ENCODE measurements at regions not wholly inside any gene's neighbourhood (a gene's known extent, or its start where the extent isn't known, plus 50 kb on each side); places are given as distances from the start of the nearest gene placed in this dataset.

DNA sequence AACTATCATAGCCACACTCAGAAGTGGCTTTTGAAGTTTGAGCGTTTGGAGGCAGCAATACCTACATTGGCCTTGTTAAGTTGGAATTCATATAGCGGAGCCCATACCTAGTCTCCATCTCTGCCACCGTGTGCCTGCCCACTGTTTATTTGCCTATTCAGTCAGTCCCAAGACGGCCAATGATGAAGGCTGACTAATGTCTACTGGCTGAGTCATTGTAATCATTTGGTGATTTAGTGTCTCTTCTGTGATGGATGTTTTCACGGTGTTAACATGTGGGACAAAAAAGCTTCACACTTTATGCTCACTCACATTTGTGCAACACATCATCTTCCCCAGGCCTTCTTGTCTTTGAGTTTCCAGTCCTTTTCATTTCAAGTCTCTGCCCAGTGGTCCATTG is 92.6 kb upstream of the PBX1 start:
- CTCF ChIA-PET: no interaction called here
- Histone ChIP-seq H3K4me3 (ENCODE audit: low read length) (no peak overlapping the region), H3K27ac (ENCODE audit: low read depth, low read length) (no peak overlapping the region), H3K4me1 (ENCODE audit: insufficient read depth, low read length) (no peaks in the 10 kb centered on the region), H3K36me3 (ENCODE audit: insufficient read depth, low read length) (no peaks in the 10 kb centered on the region), H3K27me3 (ENCODE audit: insufficient read depth, low read length, poor library complexity, severe bottlenecking) (no peaks in the 10 kb centered on the region), H3K9me3 (ENCODE audit: low read length) (no peaks in the 10 kb centered on the region)
- Mint-ChIP-seq H3K27ac (no peak overlapping the region), H3K4me3 (no peak overlapping the region), H3K27me3 (no peaks in the 10 kb centered on the region), H3K36me3 (no peaks in the 10 kb centered on the region), H3K9me3 (peaks cover 0 to 10% (median 6%) of the 10 kb centered on the region in 5 donors), H3K4me1 (no peaks in the 10 kb centered on the region)
- no peak for DNase-seq
- POLR2A ChIA-PET: no interaction called here

DNA sequence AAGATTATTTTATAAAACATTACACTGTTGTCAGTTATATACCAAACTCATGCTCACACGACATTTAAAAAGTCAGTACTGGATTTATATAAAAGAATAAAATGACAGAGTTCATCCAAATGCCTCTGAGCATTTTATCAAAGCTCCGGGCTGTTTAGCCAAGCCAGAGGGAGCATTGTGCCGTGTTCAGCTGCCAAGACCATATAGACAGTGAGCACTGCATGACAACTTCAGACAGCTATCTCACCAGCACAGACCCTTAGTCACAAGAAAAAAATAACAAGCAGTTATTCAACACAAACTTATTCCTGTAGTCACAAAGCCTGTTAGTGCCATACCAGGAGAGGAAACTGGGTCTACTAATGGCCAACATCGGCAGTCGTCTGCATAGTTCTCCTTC is 88.0 kb upstream of the PBX1 start:
- Mint-ChIP-seq H3K27me3 (peaks cover 0 to 2% of the 10 kb centered on the region in 2 donors), H3K9me3 (peaks cover 0 to 9% (median 4%) of the 10 kb centered on the region in 5 donors), H3K36me3 (no peaks in the 10 kb centered on the region), H3K4me1 (no peaks in the 10 kb centered on the region), H3K27ac (no peak overlapping the region), H3K4me3 (no peak overlapping the region)
- no peak overlapping the region for H3K4me3 ChIP-seq (ENCODE audit: low read length)
- H3K4me1 ChIP-seq (ENCODE audit: insufficient read depth, low read length): no peaks in the 10 kb centered on the region
- ChIA-PET CTCF (no interaction called here), POLR2A (no interaction called here)
- no peaks in the 10 kb centered on the region for H3K36me3 ChIP-seq (ENCODE audit: insufficient read depth, low read length)
- no peaks in the 10 kb centered on the region for H3K27me3 ChIP-seq (ENCODE audit: insufficient read depth, low read length, poor library complexity, severe bottlenecking)
- no peak for DNase-seq
- H3K9me3 ChIP-seq (ENCODE audit: low read length): no peaks in the 10 kb centered on the region
- no peak overlapping the region for H3K27ac ChIP-seq (ENCODE audit: low read depth, low read length)

DNA sequence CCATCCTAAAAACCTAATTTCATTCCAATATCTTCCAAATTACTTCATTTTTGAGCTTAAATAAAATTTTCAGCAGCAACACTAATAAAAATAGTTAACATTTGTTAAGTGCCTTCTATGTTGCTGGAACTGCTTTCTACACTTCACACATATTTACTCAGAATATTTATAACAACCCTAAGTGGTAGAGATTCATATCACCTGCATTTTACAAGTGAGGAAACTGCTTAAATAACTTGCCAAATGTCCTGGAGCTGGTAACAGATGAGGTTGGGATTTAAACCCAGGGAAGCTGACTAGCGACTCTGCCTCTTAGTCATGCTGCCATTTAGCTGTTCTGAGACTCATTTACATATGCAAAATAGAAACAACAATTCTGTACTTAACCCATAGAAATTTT is 86.1 kb upstream of the PBX1 start:
- no peaks in the 10 kb centered on the region for H3K4me1 Mint-ChIP-seq
- no peak for DNase-seq
- Histone ChIP-seq H3K4me1 (ENCODE audit: insufficient read depth, low read length) (no peaks in the 10 kb centered on the region), H3K9me3 (ENCODE audit: low read length) (no peaks in the 10 kb centered on the region), H3K27ac (ENCODE audit: low read depth, low read length) (no peak overlapping the region), H3K4me3 (ENCODE audit: low read length) (no peak overlapping the region), H3K36me3 (ENCODE audit: insufficient read depth, low read length) (no peaks in the 10 kb centered on the region), H3K27me3 (ENCODE audit: insufficient read depth, low read length, poor library complexity, severe bottlenecking) (no peaks in the 10 kb centered on the region)
- no peak overlapping the region for H3K27ac Mint-ChIP-seq
- CTCF ChIA-PET: no interaction called here
- peaks cover 0 to 2% of the 10 kb centered on the region in 2 donors for H3K27me3 Mint-ChIP-seq
- H3K36me3 Mint-ChIP-seq: no peaks in the 10 kb centered on the region
- H3K4me3 Mint-ChIP-seq: no peak overlapping the region
- H3K9me3 Mint-ChIP-seq: peaks cover 0 to 9% (median 3%) of the 10 kb centered on the region in 5 donors
- POLR2A ChIA-PET: no interaction called here

DNA sequence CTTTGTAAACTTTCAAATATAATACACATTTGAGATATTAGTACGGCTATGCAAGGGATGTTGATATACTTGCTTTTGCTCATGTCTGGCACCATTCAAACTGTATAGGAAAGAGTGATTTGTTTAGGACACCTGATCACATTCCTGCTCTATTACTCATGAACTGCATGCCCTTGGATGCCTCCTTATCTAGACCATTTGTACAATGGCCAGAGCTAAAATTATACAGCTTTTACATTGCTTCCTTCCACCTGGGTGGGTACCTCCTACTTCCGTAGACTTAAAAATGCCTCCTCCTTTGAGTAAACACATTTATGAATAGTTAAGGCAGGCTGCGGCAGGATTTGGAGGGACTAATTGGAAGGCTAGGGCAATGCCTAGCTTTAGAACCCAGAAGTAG is 85.4 kb upstream of the PBX1 start:
- Histone ChIP-seq H3K4me3 (ENCODE audit: low read length) (no peak overlapping the region), H3K9me3 (ENCODE audit: low read length) (no peaks in the 10 kb centered on the region), H3K4me1 (ENCODE audit: insufficient read depth, low read length) (no peaks in the 10 kb centered on the region), H3K27ac (ENCODE audit: low read depth, low read length) (no peak overlapping the region), H3K27me3 (ENCODE audit: insufficient read depth, low read length, poor library complexity, severe bottlenecking) (no peaks in the 10 kb centered on the region), H3K36me3 (ENCODE audit: insufficient read depth, low read length) (no peaks in the 10 kb centered on the region)
- H3K27me3 Mint-ChIP-seq: peaks cover 0 to 2% of the 10 kb centered on the region in 2 donors
- POLR2A ChIA-PET: no interaction called here
- H3K27ac Mint-ChIP-seq: no peak overlapping the region
- H3K4me3 Mint-ChIP-seq: no peak overlapping the region
- CTCF ChIA-PET: no interaction called here
- H3K4me1 Mint-ChIP-seq: no peaks in the 10 kb centered on the region
- no peak for DNase-seq
- no peaks in the 10 kb centered on the region for H3K36me3 Mint-ChIP-seq
- peaks cover 0 to 13% (median 3%) of the 10 kb centered on the region in 5 donors for H3K9me3 Mint-ChIP-seq

DNA sequence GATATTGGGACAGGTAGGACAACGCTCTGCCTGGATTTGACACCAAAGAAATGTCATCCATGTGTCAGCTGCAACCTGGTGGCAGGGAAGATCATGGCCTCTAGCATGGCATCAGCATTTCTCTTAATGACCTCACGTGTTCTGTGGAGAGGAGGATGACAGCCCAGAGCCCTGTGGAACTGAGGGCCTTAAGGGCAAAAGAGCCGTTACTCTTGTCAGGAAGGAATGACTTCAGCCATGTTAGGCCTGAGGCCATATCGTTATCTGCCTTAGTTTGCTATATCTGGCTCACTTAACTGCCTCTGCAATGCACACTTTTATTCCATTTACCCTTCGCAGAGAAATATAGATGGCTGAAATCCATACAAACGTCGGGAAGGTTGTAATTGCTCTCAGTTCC is 83.2 kb upstream of the PBX1 start:
- H3K4me1 ChIP-seq (ENCODE audit: insufficient read depth, low read length): no peaks in the 10 kb centered on the region
- no peaks in the 10 kb centered on the region for H3K27me3 ChIP-seq (ENCODE audit: insufficient read depth, low read length, poor library complexity, severe bottlenecking)
- Mint-ChIP-seq H3K27ac (no peak overlapping the region), H3K27me3 (peaks cover 0 to 2% of the 10 kb centered on the region in 2 donors), H3K4me3 (no peak overlapping the region), H3K4me1 (no peaks in the 10 kb centered on the region), H3K9me3 (peaks cover 0 to 9% (median 3%) of the 10 kb centered on the region in 5 donors), H3K36me3 (no peaks in the 10 kb centered on the region)
- H3K36me3 ChIP-seq (ENCODE audit: insufficient read depth, low read length): no peaks in the 10 kb centered on the region
- H3K4me3 ChIP-seq (ENCODE audit: low read length): no peak overlapping the region
- DNase-seq: no peak
- H3K27ac ChIP-seq (ENCODE audit: low read depth, low read length): no peak overlapping the region
- H3K9me3 ChIP-seq (ENCODE audit: low read length): no peaks in the 10 kb centered on the region
- ChIA-PET CTCF (no interaction called here), POLR2A (no interaction called here)

DNA sequence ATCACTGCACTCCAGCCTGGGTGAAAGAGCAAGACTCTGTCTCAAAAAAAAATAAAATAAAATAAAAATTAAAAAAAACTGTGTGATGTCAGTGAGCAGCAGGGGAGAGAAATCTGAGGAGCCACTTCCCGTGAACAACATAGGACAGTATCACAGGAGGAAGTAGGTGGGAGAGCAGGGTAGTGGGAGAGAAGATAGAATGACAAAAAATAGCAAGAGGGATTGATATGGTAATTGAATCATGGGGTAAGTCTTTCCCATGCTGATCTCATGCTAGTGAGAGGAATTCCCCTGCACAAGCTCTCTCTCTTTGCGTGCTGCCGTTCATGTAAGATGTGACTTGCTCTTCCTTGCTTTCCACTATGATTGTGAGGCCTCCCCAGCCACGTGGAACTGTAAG is 81.6 kb upstream of the PBX1 start:
- H3K36me3 ChIP-seq (ENCODE audit: insufficient read depth, low read length): no peaks in the 10 kb centered on the region
- ChIA-PET CTCF (no interaction called here), POLR2A (no interaction called here)
- H3K4me3 Mint-ChIP-seq: no peak overlapping the region
- no peaks in the 10 kb centered on the region for H3K36me3 Mint-ChIP-seq
- no peaks in the 10 kb centered on the region for H3K4me1 Mint-ChIP-seq
- no peak overlapping the region for H3K27ac Mint-ChIP-seq
- H3K9me3 ChIP-seq (ENCODE audit: low read length): no peaks in the 10 kb centered on the region
- no peak overlapping the region for H3K27ac ChIP-seq (ENCODE audit: low read depth, low read length)
- peaks cover 0 to 2% of the 10 kb centered on the region in 2 donors for H3K27me3 Mint-ChIP-seq
- H3K9me3 Mint-ChIP-seq: peaks cover 0 to 9% (median 2%) of the 10 kb centered on the region in 5 donors
- DNase-seq: no peak
- no peaks in the 10 kb centered on the region for H3K27me3 ChIP-seq (ENCODE audit: insufficient read depth, low read length, poor library complexity, severe bottlenecking)
- H3K4me1 ChIP-seq (ENCODE audit: insufficient read depth, low read length): no peaks in the 10 kb centered on the region
- no peak overlapping the region for H3K4me3 ChIP-seq (ENCODE audit: low read length)

DNA sequence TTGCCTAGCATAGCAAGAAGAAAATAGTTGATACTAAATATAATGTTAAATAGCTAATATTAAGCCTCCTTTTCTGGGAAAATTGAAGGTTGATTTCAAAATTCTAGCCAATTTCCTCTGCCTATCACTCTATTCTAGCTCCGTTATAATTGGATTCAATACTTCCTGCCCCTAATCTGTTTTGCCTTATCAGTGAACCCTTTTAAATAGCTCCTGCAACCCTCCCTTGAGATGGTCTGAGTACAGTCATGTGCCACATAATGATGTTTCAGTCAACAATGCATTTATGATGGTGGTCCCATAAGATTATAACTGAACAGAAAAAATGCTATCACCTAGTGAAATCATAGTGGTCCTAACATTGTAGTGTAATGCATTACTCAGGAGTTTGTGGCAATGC is 79.7 kb upstream of the PBX1 start:
- Histone ChIP-seq H3K36me3 (ENCODE audit: insufficient read depth, low read length) (no peaks in the 10 kb centered on the region), H3K4me3 (ENCODE audit: low read length) (no peak overlapping the region), H3K27me3 (ENCODE audit: insufficient read depth, low read length, poor library complexity, severe bottlenecking) (no peaks in the 10 kb centered on the region), H3K27ac (ENCODE audit: low read depth, low read length) (no peak overlapping the region), H3K9me3 (ENCODE audit: low read length) (no peaks in the 10 kb centered on the region), H3K4me1 (ENCODE audit: insufficient read depth, low read length) (no peaks in the 10 kb centered on the region)
- peaks cover 0 to 2% of the 10 kb centered on the region in 2 donors for H3K27me3 Mint-ChIP-seq
- ChIA-PET CTCF (no interaction called here), POLR2A (no interaction called here)
- no peaks in the 10 kb centered on the region for H3K36me3 Mint-ChIP-seq
- no peak for DNase-seq
- H3K4me3 Mint-ChIP-seq: no peak overlapping the region
- no peaks in the 10 kb centered on the region for H3K4me1 Mint-ChIP-seq
- peaks cover 0 to 9% (median 2%) of the 10 kb centered on the region in 5 donors for H3K9me3 Mint-ChIP-seq
- no peak overlapping the region for H3K27ac Mint-ChIP-seq

DNA sequence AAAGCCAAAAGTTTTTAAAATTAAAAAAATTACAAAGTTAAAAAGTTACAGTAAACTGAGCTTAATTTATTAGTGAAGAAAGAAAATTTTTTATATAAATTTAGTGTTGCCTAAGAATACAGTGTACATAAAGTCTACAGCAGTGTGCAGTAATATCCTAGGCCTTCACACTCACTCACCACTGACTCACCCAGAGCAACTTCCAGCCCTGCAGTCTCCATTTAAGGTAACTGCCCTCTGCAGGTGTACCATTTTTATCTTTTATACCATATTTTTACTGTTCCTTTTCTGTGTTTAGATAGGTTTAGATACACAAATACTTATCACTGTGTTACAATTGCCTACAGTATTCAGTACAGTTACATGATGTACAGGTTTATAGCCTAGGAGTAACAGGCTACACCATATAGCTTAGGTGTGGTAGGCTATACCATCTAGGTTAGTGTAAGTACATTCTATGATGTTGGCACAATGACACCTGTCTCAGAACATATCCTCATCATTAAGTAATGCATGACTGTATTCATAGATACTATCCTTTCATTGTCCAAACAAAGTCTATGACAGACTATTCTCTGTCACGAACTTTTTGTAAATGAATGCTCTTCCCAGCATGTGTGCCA is 78.6 kb upstream of the PBX1 start:
- peaks cover 0 to 9% (median 2%) of the 10 kb centered on the region in 5 donors for H3K9me3 Mint-ChIP-seq
- DNase-seq: no peak
- Histone ChIP-seq H3K9me3 (ENCODE audit: low read length) (no peaks in the 10 kb centered on the region), H3K4me3 (ENCODE audit: low read length) (no peak overlapping the region), H3K27me3 (ENCODE audit: insufficient read depth, low read length, poor library complexity, severe bottlenecking) (no peaks in the 10 kb centered on the region), H3K36me3 (ENCODE audit: insufficient read depth, low read length) (no peaks in the 10 kb centered on the region), H3K27ac (ENCODE audit: low read depth, low read length) (no peak overlapping the region), H3K4me1 (ENCODE audit: insufficient read depth, low read length) (no peaks in the 10 kb centered on the region)
- ChIA-PET POLR2A (no interaction called here), CTCF (no interaction called here)
- H3K36me3 Mint-ChIP-seq: no peaks in the 10 kb centered on the region
- no peaks in the 10 kb centered on the region for H3K4me1 Mint-ChIP-seq
- H3K27ac Mint-ChIP-seq: no peak overlapping the region
- no peak overlapping the region for H3K4me3 Mint-ChIP-seq
- no peaks in the 10 kb centered on the region for H3K27me3 Mint-ChIP-seq

DNA sequence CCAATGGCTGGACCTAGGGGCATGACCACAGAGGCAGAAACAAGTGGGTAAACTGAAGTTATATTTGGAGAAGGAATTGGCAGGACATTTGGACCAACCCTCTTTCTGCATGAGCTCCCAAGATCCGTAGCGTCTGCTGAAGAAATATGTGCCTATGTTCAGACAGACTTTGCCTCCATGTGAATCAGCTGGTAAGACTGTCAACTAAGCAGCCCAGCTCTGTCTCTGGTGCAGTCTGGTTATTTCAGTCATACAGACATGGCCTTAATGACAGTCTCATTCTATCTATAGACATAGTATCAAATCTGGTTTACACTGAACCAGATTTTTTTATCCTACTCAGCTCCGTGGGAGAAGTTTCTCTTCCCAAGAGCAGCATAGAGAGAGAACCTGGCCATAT is 63.1 kb upstream of the PBX1 start:
- no peaks in the 10 kb centered on the region for H3K4me1 Mint-ChIP-seq
- no peaks in the 10 kb centered on the region for H3K36me3 ChIP-seq (ENCODE audit: insufficient read depth, low read length)
- no peaks in the 10 kb centered on the region for H3K27me3 ChIP-seq (ENCODE audit: insufficient read depth, low read length, poor library complexity, severe bottlenecking)
- no peak overlapping the region for H3K27ac ChIP-seq (ENCODE audit: low read depth, low read length)
- H3K27me3 Mint-ChIP-seq: no peaks in the 10 kb centered on the region
- H3K4me3 ChIP-seq (ENCODE audit: low read length): no peak overlapping the region
- H3K9me3 Mint-ChIP-seq: peaks cover 2 to 12% (median 6%) of the 10 kb centered on the region in 5 donors
- no peaks in the 10 kb centered on the region for H3K4me1 ChIP-seq (ENCODE audit: insufficient read depth, low read length)
- H3K36me3 Mint-ChIP-seq: peaks cover 0 to 2% (median 0%) of the 10 kb centered on the region in 3 donors
- CTCF ChIA-PET: interaction anchor here (1.1 kb wide), 1 partner anchor 19 kb away, joined by 3 read pairs; no protein-coding TSS in a partner anchor
- H3K9me3 ChIP-seq (ENCODE audit: low read length): no peaks in the 10 kb centered on the region
- H3K27ac Mint-ChIP-seq: no peak overlapping the region
- POLR2A ChIA-PET: no interaction called here
- H3K4me3 Mint-ChIP-seq: no peak overlapping the region
- DNase-seq: no peak

Measured in CD8-positive, alpha-beta memory T cell (primary cell).